ENCODE measurements at regions not wholly inside any gene's neighbourhood (a gene's known extent, or its start where the extent isn't known, plus 50 kb on each side); places are given as distances from the start of the nearest gene placed in this dataset.

DNA sequence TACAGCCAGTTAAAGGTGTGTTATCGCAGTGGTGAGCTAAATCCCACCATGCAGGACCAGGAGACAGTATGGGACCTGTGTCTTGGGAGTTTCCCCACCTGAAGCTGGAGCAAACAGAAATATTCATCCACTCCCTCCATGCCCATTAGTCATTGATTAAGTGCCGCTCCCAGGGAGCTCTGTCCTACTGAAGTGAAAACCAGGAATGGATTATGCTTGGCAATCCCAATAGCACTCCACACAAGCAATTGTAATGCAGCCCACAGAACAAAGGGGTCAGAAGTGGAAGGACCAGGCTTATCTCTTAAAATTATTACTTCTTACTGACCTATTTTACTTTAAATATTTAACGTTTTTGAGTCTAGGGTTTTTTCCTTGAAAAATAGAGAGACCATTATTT, 1005.4 kb downstream of the ADGRL2 start:
- TF ChIP-seq, protein P1, sequence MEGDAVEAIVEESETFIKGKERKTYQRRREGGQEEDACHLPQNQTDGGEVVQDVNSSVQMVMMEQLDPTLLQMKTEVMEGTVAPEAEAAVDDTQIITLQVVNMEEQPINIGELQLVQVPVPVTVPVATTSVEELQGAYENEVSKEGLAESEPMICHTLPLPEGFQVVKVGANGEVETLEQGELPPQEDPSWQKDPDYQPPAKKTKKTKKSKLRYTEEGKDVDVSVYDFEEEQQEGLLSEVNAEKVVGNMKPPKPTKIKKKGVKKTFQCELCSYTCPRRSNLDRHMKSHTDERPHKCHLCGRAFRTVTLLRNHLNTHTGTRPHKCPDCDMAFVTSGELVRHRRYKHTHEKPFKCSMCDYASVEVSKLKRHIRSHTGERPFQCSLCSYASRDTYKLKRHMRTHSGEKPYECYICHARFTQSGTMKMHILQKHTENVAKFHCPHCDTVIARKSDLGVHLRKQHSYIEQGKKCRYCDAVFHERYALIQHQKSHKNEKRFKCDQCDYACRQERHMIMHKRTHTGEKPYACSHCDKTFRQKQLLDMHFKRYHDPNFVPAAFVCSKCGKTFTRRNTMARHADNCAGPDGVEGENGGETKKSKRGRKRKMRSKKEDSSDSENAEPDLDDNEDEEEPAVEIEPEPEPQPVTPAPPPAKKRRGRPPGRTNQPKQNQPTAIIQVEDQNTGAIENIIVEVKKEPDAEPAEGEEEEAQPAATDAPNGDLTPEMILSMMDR (conservative IDR thresholded peaks at IDR 0.05; ENCODE audit: low read depth, low read length), result no peak
- no peak for TF ChIP-seq EZH2 (IDR thresholded peaks at IDR 0.05; ENCODE audit: borderline replicate concordance, low read depth, low read length, poor library complexity, severe bottlenecking)

Measured in A673 (cell line).